HFF-Myc (cell line): ENCODE measurements at regions not wholly inside any gene's neighbourhood (a gene's known extent, or its start where the extent isn't known, plus 50 kb on each side); places are given as distances from the start of the nearest gene placed in this dataset.

Experiments used
- DNase-seq: peaks from one replicate; pipeline ENCODE4 v3.0.0-alpha.2; 2011; ENCODE audit warnings: low read depth; ENCODE audit errors: extremely low read depth
- H3K4me3 ChIP-seq: replicated peaks from 2 replicates; pipeline ENCODE4 v1.5.1; 2011; ENCODE audit warnings: low read depth, mild to moderate bottlenecking, control low read depth, low read length
- CTCF ChIP-seq: IDR thresholded peaks from 2 replicates; pipeline ENCODE4 v1.5.1; 2012; ENCODE audit warnings: mild to moderate bottlenecking, low read depth, low read length, control low read depth; ENCODE audit errors: missing control alignments

GRCh38 chr2:59655809-59656208, 897.6 kb downstream of the BCL11A start:
- no peak overlapping the region for H3K4me3 ChIP-seq
- no peak for DNase-seq
- TF ChIP-seq CTCF = no peak

- no peak for DNase-seq
- H3K4me3 ChIP-seq = no peak overlapping the region
- no peak for TF ChIP-seq CTCF
Measured at GRCh38 chr2:59654710-59655109, 898.7 kb downstream of the BCL11A start.

GRCh38 chr2:59653164-59653563, 900.3 kb downstream of the BCL11A start:
- no peak for TF ChIP-seq CTCF
- no peak for DNase-seq

GRCh38 chr2:59630789-59631188, 922.7 kb downstream of the BCL11A start:
- no peak for TF ChIP-seq CTCF
- no peak overlapping the region for H3K4me3 ChIP-seq
- no peak for DNase-seq

More at GRCh38 chr2:59653164-59653563, 900.3 kb downstream of the BCL11A start:
- no peak overlapping the region for H3K4me3 ChIP-seq

GRCh38 chr2:59627599-59627998, 925.9 kb downstream of the BCL11A start:
- DNase-seq = no peak
- TF ChIP-seq CTCF = no peak
- H3K4me3 ChIP-seq = no peak overlapping the region

- DNase-seq = no peak
- H3K4me3 ChIP-seq = no peak overlapping the region
- no peak for TF ChIP-seq CTCF
Measured at GRCh38 chr2:59622599-59623308, 930.7 kb downstream of the BCL11A start.

- H3K4me3 ChIP-seq = no peak overlapping the region
- no peak for DNase-seq
- no peak for TF ChIP-seq CTCF
Measured at GRCh38 chr2:59604123-59604522, 949.3 kb downstream of the BCL11A start.
